Caco-2 (cell line): ENCODE measurements at regions not wholly inside any gene's neighbourhood (a gene's known extent, or its start where the extent isn't known, plus 50 kb on each side); places are given as distances from the start of the nearest gene placed in this dataset.

Source experiments
- BruUV-seq: library from RNA; stranded (reverse); fragments of 400-500 nt; replicated peaks from 2 replicates; lab custom pipeline; 2021; lab: Mats Ljungman, UMichigan
- CTCF ChIA-PET: fragments of 300-600 bp; sonication (Branson Sonifier 250); formaldehyde crosslinking; loops from one replicate; lab custom pipeline; 2022; ENCODE audit warnings: antibody characterized with exemption; lab: Charles Lee
- POLR2A ChIA-PET: fragments of 300-600 bp; sonication (Branson Sonifier 250); formaldehyde crosslinking; loops from one replicate; lab custom pipeline; 2022; ENCODE audit warnings: antibody characterized with exemption; lab: Charles Lee
- DNase-seq, 2 experiments: peaks; one replicate each; pipeline versions ENCODE4 v3.0.0 to v3.0.0-alpha.2; 2020 to 2022
- H3K27me3 ChIP-seq: replicated peaks from 2 replicates; pipeline ENCODE4 v1.6.0; 2011; ENCODE audit warnings: low read length; ENCODE audit not compliant: control insufficient read depth, insufficient read depth
- H3K36me3 ChIP-seq: 2 replicates; pipeline ENCODE4 v1.5.1; 2011; ENCODE audit warnings: low read length; ENCODE audit not compliant: control insufficient read depth, insufficient read depth
- H3K4me1 ChIP-seq: fragments of 250-450 bp; sonication (Bioruptor Pico); 2 replicates; pipeline ENCODE4 v1.5.1; 2020; ENCODE audit warnings: mild to moderate bottlenecking
- H3K4me3 ChIP-seq: 2 replicates; pipeline ENCODE4 v1.5.1; 2011; ENCODE audit warnings: low read depth, mild to moderate bottlenecking, control low read depth, low read length
- H3K9me3 ChIP-seq: fragments of 250-450 bp; sonication (Bioruptor Pico); 2 replicates; pipeline ENCODE4 v1.5.1; 2020; ENCODE audit warnings: mild to moderate bottlenecking, moderate library complexity
- H3K27ac Mint-ChIP-seq: one replicate; pipeline ENCODE4 v1.8.0; 2022; ENCODE audit warnings: mixed read lengths; ENCODE audit not compliant: unreplicated experiment
- H3K27me3 Mint-ChIP-seq: one replicate; pipeline ENCODE4 v1.8.0; 2022; ENCODE audit warnings: mixed read lengths; ENCODE audit not compliant: insufficient read depth, unreplicated experiment
- H3K36me3 Mint-ChIP-seq: one replicate; pipeline ENCODE4 v1.8.0; 2022; ENCODE audit warnings: mild to moderate bottlenecking, mixed read lengths; ENCODE audit not compliant: insufficient read depth, unreplicated experiment
- H3K4me1 Mint-ChIP-seq: one replicate; pipeline ENCODE4 v1.8.0; 2022; ENCODE audit warnings: low read depth, mixed read lengths; ENCODE audit not compliant: unreplicated experiment
- H3K4me3 Mint-ChIP-seq: one replicate; pipeline ENCODE4 v1.8.0; 2022; ENCODE audit warnings: mild to moderate bottlenecking, moderate library complexity, mixed read lengths; ENCODE audit not compliant: unreplicated experiment
- H3K9me3 Mint-ChIP-seq: one replicate; pipeline ENCODE4 v1.8.0; 2022; ENCODE audit warnings: mixed read lengths; ENCODE audit not compliant: unreplicated experiment
- CTCF ChIP-seq, 2 experiments: fragments of 200-600 bp in 1 of 2; IDR thresholded peaks; 1 replicate in 1 of 2; 2 replicates in 1 of 2; pipeline versions ENCODE4 v1.5.1 to v1.8.0; 2011 to 2022; ENCODE audit warnings: antibody characterized with exemption in 1 of 2, control low read depth in 1 of 2, inconsistent platforms in 1 of 2, low read depth in 1 of 2, low read length in 1 of 2, mild to moderate bottlenecking in 1 of 2, moderate library complexity in 1 of 2; ENCODE audit not compliant: insufficient read depth in 1 of 2, severe bottlenecking in 1 of 2, unreplicated experiment in 1 of 2
- intact Hi-C: fragments of 100-400 bp; cut with micrococcal nuclease; formaldehyde crosslinking; loops from one replicate; pipeline ENCODE4 v1.10.0; 2022; ENCODE audit not compliant: unreplicated experiment

- Histone ChIP-seq H3K9me3 (peaks cover 3% of the 10 kb centered on the region; the same call in 1 of the 2 replicates), H3K4me3 (no peak overlapping the region), H3K4me1 (peaks cover 14% of the 10 kb centered on the region; the same call in 1 of the 2 replicates), H3K27me3 (no peaks in the 10 kb centered on the region), H3K36me3 (no peaks in the 10 kb centered on the region)
- CTCF ChIA-PET = no interaction called here
- Mint-ChIP-seq H3K27me3 (no peaks in the 10 kb centered on the region), H3K9me3 (peaks cover 20% of the 10 kb centered on the region), H3K36me3 (no peaks in the 10 kb centered on the region), H3K27ac (peak overlapping the region; percentile 51), H3K4me3 (no peak overlapping the region), H3K4me1 (peaks cover 7% of the 10 kb centered on the region)
- intact Hi-C loops = no loop called here
- POLR2A ChIA-PET = no interaction called here
- TF ChIP-seq CTCF (IDR thresholded peaks at IDR 0.05; ENCODE audit: insufficient read depth in 1 of 2, low read depth in 1 of 2, low read length in 1 of 2, severe bottlenecking in 1 of 2, unreplicated experiment in 1 of 2) = no peak
- BruUV-seq = no TSS peak
- peak in 1 of 2 experiments; percentile 33 for DNase-seq
These were observed 255.2 kb upstream of the TNC start for GRCh38 chr9:115373000-115373709.

- ChIA-PET POLR2A (no interaction called here), CTCF (no interaction called here)
- Mint-ChIP-seq H3K4me3 (no peak overlapping the region), H3K4me1 (peaks cover 7% of the 10 kb centered on the region), H3K27me3 (no peaks in the 10 kb centered on the region), H3K27ac (peak overlapping the region; percentile 51), H3K9me3 (peaks cover 20% of the 10 kb centered on the region), H3K36me3 (no peaks in the 10 kb centered on the region)
- Histone ChIP-seq H3K27me3 (no peaks in the 10 kb centered on the region), H3K4me3 (no peak overlapping the region), H3K36me3 (no peaks in the 10 kb centered on the region), H3K9me3 (peaks cover 3% of the 10 kb centered on the region; the same call in 1 of the 2 replicates), H3K4me1 (peaks cover 14% of the 10 kb centered on the region; the same call in 1 of the 2 replicates)
- BruUV-seq = no TSS peak
- DNase-seq = no peak
- intact Hi-C loops = no loop called here
- TF ChIP-seq CTCF (IDR thresholded peaks at IDR 0.05; ENCODE audit: insufficient read depth in 1 of 2, low read depth in 1 of 2, low read length in 1 of 2, severe bottlenecking in 1 of 2, unreplicated experiment in 1 of 2) = no peak
These were observed 255.7 kb upstream of the TNC start for GRCh38 chr9:115373710-115374045.

DNA sequence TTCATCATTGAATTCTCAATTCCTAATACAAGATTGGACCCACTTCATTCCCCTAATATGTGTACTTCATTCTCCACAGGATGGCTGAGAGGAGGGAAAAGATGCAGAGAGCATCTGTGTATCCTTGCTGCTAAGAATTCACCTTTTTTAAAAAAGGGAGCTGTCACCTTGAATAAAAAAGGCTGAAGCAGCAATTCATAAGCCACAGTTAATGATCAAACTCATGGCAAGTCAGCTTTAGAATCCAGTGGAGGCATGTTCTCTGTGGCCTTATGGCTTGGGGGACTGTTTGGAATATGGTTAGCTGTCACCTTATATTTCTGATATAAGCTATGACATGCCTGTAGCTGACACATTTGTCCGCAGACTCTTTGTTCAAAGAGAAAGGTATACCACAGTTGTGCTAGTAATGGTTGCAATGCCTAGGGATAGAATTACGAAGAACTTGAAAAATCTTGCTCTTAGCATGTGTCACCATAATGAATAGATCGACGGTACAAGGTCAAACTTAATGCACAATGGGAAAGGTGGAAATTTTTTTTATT, 256.8 kb upstream of the TNC start:
- Mint-ChIP-seq H3K27me3 (no peaks in the 10 kb centered on the region), H3K9me3 (peaks cover 20% of the 10 kb centered on the region), H3K36me3 (no peaks in the 10 kb centered on the region), H3K4me3 (no peak overlapping the region), H3K4me1 (peaks cover 7% of the 10 kb centered on the region), H3K27ac (no peak overlapping the region)
- CTCF ChIA-PET = no interaction called here
- Histone ChIP-seq H3K36me3 (no peaks in the 10 kb centered on the region), H3K4me1 (peaks cover 14% of the 10 kb centered on the region; the same call in 1 of the 2 replicates), H3K9me3 (peaks cover 3% of the 10 kb centered on the region; the same call in 1 of the 2 replicates), H3K4me3 (no peak overlapping the region), H3K27me3 (no peaks in the 10 kb centered on the region)
- no peak for DNase-seq
- TF ChIP-seq CTCF (IDR thresholded peaks at IDR 0.05; ENCODE audit: insufficient read depth in 1 of 2, low read depth in 1 of 2, low read length in 1 of 2, severe bottlenecking in 1 of 2, unreplicated experiment in 1 of 2) = no peak
- intact Hi-C loops = no loop called here
- BruUV-seq = no TSS peak
- POLR2A ChIA-PET = no interaction called here
